ENCODE measurements at regions not wholly inside any gene's neighbourhood (a gene's known extent, or its start where the extent isn't known, plus 50 kb on each side); places are given as distances from the start of the nearest gene placed in this dataset.

DNA sequence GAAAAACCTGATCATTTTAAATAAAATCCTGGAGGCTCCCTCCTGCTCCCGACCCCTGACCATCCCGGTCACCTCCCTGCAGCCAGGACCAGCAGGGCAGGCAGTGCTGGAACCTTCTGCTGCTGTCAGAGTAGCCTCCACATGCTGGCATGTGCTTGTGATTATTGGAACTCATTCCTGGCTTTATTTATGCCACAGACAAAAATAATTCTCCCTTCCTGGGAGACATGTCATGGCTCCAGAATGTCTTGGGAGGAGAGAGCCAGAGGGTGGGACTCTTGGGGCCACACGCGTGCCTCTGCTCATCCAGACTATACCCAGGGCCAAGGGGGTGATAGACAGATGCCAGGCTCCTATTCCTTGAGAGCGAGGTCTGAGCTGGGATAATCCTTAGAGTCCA, 183.6 kb upstream of the RAB4A start:
- DNase-seq (ENCODE audit: low spot score) = no peak
- H3K4me1 ChIP-seq (ENCODE audit: insufficient read depth) = peaks cover 21% of the 10 kb centered on the region
- no peak overlapping the region for H3K27ac Mint-ChIP-seq
- H3K27me3 ChIP-seq (ENCODE audit: insufficient read depth) = no peaks in the 10 kb centered on the region
- no peak overlapping the region for H3K4me3 ChIP-seq
- H2AFZ ChIP-seq = no peak overlapping the region
- no peaks in the 10 kb centered on the region for H3F3A ChIP-seq (replicated peaks; ENCODE audit: low read depth)
- H3K4me2 ChIP-seq = no peak overlapping the region
- TF ChIP-seq JUNB (IDR thresholded peaks at IDR 0.05; ENCODE audit: unreplicated experiment) (no peak), NANOG (IDR thresholded peaks at IDR 0.05; ENCODE audit: borderline replicate concordance) (no peak), ZNF114 (CRISPR knock-in tag; IDR thresholded peaks at IDR 0.05) (no peak), EZH2phosphoT487 (IDR thresholded peaks at IDR 0.05; ENCODE audit: unreplicated experiment) (no peak), CREB1 (CRISPR knock-in tag; IDR thresholded peaks at IDR 0.05; ENCODE audit: low read depth) (no peak), STAT1 (IDR thresholded peaks at IDR 0.05; ENCODE audit: unreplicated experiment) (no peak), POLR2AphosphoS5 (IDR thresholded peaks at IDR 0.05; ENCODE audit: low read depth) (no peak), ETS1 (IDR thresholded peaks at IDR 0.05) (no peak), EZH2 (IDR thresholded peaks at IDR 0.05; ENCODE audit: low read depth, unreplicated experiment) (no peak), REST (IDR thresholded peaks at IDR 0.05; ENCODE audit: unreplicated experiment) (no peak), ZNF331 (CRISPR knock-in tag; IDR thresholded peaks at IDR 0.05; ENCODE audit: low read depth) (no peak)
- TF ChIP-seq, protein P1, sequence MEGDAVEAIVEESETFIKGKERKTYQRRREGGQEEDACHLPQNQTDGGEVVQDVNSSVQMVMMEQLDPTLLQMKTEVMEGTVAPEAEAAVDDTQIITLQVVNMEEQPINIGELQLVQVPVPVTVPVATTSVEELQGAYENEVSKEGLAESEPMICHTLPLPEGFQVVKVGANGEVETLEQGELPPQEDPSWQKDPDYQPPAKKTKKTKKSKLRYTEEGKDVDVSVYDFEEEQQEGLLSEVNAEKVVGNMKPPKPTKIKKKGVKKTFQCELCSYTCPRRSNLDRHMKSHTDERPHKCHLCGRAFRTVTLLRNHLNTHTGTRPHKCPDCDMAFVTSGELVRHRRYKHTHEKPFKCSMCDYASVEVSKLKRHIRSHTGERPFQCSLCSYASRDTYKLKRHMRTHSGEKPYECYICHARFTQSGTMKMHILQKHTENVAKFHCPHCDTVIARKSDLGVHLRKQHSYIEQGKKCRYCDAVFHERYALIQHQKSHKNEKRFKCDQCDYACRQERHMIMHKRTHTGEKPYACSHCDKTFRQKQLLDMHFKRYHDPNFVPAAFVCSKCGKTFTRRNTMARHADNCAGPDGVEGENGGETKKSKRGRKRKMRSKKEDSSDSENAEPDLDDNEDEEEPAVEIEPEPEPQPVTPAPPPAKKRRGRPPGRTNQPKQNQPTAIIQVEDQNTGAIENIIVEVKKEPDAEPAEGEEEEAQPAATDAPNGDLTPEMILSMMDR (conservative IDR thresholded peaks at IDR 0.05; ENCODE audit: low read depth in 2 of 2) = no peak
- TF ChIP-seq, protein P2, sequence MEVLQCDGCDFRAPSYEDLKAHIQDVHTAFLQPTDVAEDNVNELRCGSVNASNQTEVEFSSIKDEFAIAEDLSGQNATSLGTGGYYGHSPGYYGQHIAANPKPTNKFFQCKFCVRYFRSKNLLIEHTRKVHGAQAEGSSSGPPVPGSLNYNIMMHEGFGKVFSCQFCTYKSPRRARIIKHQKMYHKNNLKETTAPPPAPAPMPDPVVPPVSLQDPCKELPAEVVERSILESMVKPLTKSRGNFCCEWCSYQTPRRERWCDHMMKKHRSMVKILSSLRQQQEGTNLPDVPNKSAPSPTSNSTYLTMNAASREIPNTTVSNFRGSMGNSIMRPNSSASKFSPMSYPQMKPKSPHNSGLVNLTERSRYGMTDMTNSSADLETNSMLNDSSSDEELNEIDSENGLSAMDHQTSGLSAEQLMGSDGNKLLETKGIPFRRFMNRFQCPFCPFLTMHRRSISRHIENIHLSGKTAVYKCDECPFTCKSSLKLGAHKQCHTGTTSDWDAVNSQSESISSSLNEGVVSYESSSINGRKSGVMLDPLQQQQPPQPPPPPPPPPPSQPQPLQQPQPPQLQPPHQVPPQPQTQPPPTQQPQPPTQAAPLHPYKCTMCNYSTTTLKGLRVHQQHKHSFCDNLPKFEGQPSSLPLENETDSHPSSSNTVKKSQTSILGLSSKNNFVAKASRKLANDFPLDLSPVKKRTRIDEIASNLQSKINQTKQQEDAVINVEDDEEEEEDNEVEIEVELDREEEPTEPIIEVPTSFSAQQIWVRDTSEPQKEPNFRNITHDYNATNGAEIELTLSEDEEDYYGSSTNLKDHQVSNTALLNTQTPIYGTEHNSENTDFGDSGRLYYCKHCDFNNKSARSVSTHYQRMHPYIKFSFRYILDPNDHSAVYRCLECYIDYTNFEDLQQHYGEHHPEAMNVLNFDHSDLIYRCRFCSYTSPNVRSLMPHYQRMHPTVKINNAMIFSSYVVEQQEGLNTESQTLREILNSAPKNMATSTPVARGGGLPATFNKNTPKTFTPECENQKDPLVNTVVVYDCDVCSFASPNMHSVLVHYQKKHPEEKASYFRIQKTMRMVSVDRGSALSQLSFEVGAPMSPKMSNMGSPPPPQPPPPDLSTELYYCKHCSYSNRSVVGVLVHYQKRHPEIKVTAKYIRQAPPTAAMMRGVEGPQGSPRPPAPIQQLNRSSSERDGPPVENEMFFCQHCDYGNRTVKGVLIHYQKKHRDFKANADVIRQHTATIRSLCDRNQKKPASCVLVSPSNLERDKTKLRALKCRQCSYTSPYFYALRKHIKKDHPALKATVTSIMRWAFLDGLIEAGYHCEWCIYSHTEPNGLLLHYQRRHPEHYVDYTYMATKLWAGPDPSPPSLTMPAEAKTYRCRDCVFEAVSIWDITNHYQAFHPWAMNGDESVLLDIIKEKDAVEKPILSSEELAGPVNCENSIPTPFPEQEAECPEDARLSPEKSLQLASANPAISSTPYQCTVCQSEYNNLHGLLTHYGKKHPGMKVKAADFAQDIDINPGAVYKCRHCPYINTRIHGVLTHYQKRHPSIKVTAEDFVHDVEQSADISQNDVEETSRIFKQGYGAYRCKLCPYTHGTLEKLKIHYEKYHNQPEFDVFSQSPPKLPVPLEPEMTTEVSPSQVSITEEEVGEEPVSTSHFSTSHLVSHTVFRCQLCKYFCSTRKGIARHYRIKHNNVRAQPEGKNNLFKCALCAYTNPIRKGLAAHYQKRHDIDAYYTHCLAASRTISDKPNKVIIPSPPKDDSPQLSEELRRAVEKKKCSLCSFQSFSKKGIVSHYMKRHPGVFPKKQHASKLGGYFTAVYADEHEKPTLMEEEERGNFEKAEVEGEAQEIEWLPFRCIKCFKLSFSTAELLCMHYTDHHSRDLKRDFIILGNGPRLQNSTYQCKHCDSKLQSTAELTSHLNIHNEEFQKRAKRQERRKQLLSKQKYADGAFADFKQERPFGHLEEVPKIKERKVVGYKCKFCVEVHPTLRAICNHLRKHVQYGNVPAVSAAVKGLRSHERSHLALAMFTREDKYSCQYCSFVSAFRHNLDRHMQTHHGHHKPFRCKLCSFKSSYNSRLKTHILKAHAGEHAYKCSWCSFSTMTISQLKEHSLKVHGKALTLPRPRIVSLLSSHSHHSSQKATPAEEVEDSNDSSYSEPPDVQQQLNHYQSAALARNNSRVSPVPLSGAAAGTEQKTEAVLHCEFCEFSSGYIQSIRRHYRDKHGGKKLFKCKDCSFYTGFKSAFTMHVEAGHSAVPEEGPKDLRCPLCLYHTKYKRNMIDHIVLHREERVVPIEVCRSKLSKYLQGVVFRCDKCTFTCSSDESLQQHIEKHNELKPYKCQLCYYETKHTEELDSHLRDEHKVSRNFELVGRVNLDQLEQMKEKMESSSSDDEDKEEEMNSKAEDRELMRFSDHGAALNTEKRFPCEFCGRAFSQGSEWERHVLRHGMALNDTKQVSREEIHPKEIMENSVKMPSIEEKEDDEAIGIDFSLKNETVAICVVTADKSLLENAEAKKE (CRISPR knock-in tag; IDR thresholded peaks at IDR 0.05) = no peak
- H3K9me2 ChIP-seq (ENCODE audit: insufficient read depth) = no peaks in the 10 kb centered on the region
- no peaks in the 10 kb centered on the region for H3K36me3 ChIP-seq (ENCODE audit: insufficient read depth)
- peaks cover 16% of the 10 kb centered on the region for H3K36me3 Mint-ChIP-seq (ENCODE audit: low read depth)
- H3K79me2 ChIP-seq (replicated peaks; ENCODE audit: insufficient read depth) = no peaks in the 10 kb centered on the region
- no peak for ATAC-seq
- peaks cover 17% of the 10 kb centered on the region for H3K27me3 Mint-ChIP-seq (ENCODE audit: insufficient read depth, low read depth, poor library complexity)
- no peak overlapping the region for H3K4me3 Mint-ChIP-seq
- peaks cover 16% of the 10 kb centered on the region for H3K9me3 Mint-ChIP-seq
- no peak overlapping the region for H3K27ac ChIP-seq (ENCODE audit: low read depth)
- H3K4me1 Mint-ChIP-seq = peaks cover 41% of the 10 kb centered on the region
- H4K20me1 ChIP-seq (replicated peaks; ENCODE audit: insufficient read depth) = no peaks in the 10 kb centered on the region

Measured in GM23338 (cell line).